ENCODE measurements at regions not wholly inside any gene's neighbourhood (a gene's known extent, or its start where the extent isn't known, plus 50 kb on each side); places are given as distances from the start of the nearest gene placed in this dataset.
"Not testable (repeated sequence)": the region's sequence is repeated elsewhere in the genome, so short reads cannot be mapped to it uniquely, and the experiment has no call there.

DNA sequence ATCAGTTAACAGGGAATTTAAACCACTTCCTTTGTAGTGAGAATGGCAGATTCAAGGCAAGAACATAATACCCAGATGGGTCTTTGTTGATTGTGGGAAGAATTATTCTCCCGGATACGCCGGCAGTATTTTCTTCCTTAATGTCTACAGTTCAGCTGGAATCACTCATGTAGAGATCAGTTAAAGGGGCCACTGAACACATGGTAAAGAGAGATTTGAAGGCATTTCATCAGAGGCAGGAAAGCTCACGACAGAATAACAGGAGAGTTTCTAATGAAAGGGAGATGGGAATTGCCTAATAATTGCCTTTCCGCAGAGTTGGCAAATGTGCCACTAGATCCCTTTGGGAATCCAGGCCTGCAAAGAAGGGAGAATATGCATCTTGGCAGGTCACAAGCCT is 327.7 kb upstream of the ZNF804A start:
- no peak for DNase-seq

DNA sequence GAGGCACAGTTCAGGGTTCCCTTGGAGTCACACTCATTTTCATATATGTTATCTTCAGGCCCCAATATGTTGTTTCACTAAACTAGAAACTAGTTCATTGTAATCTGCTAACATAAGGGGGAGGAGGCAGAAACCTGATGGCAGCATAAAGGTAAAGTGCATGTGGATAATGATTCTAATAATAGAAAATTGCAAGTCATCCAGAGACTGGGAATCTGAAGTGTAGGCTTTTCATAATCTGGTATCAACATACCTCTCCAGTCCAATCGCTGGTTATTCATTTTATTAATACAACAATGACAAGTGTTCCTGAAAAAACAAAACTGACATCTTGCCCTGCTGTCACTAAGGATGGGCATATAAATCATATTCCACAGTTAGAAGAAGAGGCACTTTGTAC is 326.3 kb upstream of the ZNF804A start:
- DNase-seq: no peak

DNA sequence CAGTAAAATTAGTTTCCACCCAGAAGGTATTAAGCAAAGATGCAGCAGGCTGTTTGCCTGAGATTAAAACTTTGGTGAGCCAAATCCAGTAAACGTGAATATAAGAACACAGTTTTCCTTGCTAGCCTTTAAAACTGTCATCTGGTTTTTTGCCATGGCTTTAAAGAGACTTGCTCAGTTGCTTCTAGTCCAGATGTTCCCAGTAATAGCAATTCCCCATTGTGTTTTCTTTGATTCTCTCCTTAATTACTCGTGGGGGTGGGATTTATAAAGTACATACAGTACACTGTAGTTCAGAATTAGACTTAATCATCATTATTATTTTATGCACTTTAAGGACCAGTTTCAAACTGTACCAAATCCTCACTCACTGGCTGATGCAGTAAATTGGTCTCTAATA is 303.5 kb upstream of the ZNF804A start:
- no peak for DNase-seq

DNA sequence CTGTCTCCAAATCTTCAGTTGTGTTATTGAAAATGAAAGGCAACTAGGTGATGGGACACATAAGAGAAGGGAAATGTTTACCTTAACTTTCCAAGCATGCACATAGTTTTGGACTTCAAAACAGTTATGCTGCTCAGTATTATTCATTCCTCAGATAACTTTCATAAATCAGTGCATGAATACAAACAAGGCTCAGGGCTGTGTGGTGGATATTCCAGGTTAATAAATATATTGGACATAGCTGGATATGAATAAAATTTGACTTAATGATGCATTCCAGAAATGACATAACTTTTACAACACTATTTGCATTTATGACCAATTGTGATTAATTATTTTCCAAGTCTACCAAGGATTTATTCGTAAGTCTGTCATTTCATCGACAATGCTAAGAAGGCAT is 301.2 kb upstream of the ZNF804A start:
- no peak for DNase-seq

DNA sequence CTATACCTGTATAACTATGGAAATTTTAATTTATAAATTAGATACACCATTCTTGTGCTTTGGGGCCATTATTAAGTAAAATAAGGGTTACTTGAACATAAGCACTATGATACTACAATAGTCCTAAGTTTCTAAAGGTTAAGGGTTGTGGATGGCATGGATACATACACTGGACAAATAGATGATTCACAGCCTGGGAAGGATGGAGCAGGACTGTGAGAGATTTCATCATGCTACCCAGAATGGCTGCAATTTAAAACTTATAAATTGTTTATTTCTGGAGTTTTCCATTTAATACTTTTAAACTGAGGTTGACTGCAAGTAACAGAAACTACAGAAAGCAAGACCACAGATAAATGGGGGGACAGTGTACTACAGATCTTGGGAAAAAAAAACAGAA is 295.8 kb upstream of the ZNF804A start:
- DNase-seq: no peak

DNA sequence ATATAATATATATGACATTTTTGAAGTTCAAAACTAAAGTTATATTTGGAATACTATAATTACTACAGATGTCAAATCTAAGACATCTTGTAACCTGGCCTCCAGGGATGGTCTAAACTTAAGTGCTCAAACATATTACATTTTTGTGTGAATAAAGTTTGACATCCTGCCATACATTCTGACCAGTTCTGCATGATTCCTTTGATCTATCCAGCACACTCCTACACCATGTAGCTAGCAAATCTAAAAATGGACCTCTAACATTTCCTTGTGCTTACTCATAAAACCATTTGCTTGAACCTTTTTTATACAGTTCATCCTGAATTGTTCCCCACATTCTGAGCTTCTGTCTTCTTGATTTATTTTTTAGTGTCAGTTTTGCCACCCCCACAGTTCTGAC is 294.3 kb upstream of the ZNF804A start:
- DNase-seq: no peak

DNA sequence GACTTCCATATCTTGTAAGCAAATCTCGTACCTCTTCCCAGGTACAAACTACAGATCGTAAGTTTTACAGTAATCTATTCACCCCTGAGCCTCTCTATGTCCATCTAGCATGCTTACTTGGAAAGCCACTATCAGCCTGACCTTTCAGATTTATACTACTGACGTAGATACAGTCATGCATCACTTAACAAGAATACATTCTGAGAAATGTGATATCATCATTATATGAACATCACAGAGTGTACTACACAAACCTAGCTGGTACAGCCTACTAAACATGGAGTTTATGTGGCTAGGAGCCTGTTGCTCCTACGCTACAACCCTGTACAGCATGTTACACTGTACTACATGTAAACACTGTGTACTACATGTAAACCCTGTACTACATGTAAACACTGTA is 293.2 kb upstream of the ZNF804A start:
- DNase-seq: peak in 1 of 2 experiments; percentile 6

DNA sequence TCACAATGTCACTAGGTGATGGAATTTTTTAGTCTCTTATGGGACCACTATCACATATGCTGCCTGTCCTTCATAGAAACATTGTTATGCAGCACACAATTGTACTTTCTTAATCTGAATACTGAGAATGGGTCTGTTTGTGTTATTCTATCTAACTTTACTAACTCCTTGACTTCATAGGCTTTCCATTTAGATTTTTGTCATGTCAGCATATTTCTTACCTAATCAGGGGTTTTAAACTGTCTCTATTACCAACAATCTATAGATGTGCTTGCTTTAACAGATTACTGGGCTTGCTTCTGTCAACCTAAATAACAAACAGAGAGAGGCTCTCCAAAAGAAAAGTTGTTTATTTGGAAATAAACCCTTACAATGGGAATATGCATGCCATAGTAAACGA is 289.6 kb upstream of the ZNF804A start:
- DNase-seq: no peak

DNA sequence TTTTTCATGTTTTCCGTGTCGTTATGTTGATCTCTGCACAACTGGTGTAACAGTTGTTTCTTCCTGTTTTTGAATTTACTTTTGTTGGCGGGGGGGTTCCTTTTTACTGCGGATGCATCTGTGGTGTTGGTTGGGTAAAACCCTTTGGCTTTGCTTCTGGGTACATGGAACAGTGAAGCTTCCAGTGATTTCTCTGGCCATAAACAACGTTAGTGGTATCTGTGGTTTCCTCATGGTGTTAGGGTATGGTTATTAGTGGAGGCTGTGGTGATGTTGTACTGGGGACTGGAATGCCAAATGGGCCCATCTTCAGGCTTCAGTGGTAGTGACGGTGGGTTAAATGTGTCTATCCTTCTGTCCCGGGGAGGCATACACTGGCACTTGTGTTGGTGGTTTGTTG is 285.4 kb upstream of the ZNF804A start:
- DNase-seq: no peak

DNA sequence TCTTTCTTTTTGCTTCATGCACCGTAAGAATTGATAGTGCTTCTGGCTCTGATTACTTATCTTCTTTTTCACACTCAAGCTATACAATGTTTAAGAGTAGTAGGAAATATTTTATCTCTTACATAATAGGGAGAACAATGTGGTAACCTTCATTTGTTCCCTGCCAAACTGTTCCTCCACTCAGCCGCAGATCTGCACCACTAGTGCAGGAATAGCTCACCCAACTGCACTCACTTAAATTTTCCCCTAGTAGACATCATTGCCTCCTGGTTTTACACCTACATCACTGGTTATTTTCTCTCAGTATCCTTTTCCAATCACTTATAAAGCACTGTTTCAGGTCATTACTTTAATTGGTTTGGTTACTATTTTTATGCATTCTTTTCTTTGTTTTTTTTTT is 283.5 kb upstream of the ZNF804A start:
- no peak for DNase-seq

DNA sequence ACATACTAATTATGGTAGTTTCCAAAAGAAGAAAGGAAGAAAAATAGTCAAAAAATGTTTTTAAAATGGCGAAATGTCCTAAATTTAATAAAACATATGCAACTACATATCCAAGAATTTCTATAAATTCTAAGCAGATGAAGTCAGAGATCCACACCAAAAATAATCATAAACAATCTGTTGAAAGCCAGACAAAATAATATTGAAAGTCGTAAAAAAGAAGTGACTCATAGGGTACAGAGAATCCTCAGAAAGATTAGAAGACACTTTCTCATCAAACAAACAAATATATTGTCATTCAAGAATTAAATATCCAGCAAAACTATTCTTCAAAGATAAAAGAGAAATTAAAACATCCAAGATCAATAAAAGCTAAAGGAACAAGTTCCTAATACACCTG is 281.4 kb upstream of the ZNF804A start:
- DNase-seq: no peak

DNA sequence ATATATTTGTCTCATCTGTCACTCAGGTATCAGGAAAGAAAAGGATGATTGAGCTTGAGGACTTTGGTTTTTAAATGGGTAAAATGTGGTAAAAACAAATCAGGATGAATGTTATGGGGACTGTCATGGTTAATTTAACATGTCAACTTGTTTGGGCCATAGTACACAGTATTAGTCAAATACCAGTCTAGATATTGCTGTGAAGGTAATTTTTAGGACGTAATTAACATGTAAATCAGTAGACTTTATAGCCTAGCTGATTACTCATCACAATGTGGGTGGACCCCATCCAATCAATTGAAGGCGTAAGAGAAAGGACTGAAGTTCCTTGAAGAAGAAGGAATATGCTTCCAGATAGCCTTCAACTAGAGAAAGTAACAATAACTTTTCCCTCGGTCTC is 275.7 kb upstream of the ZNF804A start:
- peak; percentile 20 to 27 for DNase-seq

DNA sequence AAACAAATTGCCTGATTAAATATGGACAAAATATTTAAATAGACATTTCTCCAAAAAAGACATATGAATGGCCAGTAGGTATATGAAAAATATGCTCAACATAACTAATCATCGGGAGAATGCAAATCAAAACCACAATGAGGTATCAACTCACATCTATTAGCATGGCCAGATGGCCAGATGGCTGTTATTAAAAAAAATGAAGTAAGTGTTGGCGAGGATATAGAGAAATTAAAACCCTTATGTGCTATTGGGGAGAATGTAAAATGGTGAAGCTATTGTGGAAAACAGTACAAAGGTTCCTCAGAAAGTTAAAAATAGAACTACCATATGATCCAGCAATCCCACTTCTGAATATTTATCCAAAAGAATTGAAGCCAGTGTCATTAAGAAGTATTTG is 272.3 kb upstream of the ZNF804A start:
- DNase-seq: peak; percentile 65 to 76

DNA sequence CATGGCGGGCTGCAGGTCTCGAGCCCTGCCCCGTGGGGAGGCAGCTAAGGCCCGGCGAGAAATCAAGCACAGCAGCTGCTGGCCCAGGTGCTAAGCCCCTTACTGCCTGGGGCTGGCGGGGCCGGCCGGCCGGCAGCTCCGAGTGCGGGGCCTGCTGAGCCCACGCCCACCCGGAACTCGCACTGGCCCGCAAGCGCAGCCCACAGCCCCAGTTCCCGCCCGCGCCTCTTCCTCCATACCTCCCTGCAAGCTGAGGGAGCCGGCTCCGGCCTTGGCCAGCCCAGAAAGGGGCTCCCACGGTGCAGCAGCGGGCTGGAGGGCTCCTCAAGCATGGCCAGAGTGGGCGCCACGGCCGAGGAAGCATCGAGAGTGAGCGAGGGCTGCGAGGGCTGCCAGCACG is 270.5 kb upstream of the ZNF804A start:
- not testable (repeated sequence) for DNase-seq

DNA sequence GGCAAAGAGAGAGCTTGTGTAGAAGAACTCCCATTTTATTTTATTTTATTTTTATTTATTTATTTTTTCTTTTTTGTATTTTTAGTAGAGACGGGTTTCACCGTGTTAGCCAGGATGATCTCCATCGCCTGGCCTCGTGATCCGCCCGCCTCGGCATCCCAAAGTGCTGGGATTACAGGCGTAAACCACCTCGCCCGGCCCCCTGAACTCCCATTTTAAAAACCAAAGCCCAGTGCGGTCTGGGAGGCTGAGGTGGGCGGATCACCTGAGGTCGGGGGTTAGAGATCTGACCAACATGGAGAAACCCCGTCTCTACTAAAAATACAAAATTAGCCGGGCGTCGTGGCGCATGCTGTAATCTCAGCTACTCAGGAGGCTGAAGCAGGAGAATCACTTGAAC is 267.8 kb upstream of the ZNF804A start:
- DNase-seq: not testable (repeated sequence)

DNA sequence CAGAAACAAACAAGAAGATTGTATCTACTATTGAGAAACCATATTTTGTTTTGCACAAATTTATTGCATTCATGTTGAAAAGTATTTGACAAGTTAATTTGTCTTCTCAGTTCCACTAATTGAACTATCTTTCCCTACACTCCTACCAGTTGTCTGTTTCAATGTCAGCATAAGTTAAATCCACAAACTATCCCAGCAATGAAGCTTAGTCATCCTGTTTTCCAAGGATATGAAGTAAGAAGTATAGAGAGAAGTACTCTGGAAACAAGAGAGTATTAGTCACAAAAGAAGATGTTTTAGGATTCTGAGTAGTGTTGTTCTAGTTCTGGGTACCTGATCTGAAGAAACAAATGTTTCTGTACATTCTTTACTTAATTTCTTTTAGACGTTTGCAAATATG is 261.6 kb upstream of the ZNF804A start:
- no peak for DNase-seq

DNA sequence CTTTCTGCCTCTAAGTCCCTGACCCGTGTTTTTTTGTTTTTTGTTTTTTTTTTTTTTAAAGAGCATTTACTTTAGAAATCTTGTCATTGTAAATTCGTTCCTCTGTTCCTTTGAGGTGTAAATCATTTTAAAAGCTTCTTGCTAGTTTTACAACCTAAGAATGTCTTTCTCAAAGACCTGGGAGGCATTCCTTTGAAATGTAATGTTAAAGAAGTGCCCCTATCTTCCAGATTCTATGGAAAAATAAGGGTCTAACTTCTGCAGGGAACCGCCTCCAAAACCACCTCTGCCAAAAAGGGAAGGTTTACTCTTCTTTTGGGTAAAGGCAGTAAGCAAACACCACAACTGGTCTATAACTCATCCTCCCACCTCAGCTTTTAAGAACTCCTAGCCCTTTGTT is 259.6 kb upstream of the ZNF804A start:
- DNase-seq: no peak

DNA sequence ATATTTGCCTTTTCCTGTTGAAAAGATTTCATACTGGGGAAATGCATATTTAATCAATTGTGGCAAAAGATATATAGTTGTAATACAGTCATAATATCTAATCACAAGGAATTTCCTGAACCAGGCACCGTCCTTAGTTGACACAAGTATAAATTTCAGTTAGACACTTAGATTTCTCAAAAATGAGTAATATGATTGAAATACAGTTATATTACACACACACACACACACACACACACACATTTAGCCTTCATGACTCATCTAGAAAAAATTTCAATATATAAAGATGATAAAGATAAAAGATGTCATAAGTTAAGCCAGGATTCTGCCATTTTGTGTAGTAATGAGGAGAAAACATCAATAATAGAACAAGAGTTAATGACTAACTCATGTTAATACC is 258.4 kb upstream of the ZNF804A start:
- DNase-seq: no peak

DNA sequence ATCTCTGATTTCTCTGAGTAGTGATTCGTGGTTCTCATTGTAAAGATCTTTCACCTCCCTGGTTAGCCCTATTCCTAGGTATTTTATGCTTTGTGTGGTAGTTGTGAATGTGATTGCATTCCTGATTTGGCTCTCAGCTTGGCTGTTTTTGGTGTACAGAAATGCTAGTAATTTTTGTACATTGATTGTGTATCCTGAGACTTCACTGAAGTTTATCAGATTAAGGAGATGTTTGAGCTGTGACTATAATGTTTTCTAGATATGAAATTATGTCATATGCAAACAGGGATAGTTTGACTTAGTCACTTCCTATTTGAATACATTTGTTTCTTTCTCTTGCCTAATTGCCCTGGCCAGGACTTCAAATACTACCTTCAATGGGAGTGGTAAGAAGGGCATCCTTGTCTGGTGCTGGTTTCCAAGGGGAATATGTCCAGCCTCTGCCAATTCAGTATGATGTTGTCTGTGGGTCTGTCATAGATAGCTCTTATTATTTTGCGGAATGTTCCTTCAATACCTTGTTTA is 251.9 kb upstream of the ZNF804A start:
- peak in 1 of 2 experiments; percentile 32 for DNase-seq

DNA sequence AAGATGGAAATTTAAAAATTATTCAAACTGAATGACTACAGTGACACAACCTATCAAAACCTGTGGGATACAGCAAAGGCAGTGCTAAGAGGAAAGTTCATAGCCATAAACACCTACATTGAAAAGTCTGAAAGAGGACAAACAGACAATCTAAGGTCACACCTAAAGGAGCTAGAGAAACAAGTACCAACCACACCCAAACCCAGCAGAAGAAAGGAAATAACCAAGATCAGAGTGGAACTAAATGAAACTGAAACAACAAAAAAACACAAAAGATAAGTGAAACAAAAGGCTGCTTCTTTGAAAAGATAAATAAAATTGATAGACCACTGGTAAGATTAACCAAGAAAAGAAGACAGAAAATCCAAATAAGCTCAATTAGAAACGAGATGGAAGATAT is 247.2 kb upstream of the ZNF804A start:
- no peak for DNase-seq

DNA sequence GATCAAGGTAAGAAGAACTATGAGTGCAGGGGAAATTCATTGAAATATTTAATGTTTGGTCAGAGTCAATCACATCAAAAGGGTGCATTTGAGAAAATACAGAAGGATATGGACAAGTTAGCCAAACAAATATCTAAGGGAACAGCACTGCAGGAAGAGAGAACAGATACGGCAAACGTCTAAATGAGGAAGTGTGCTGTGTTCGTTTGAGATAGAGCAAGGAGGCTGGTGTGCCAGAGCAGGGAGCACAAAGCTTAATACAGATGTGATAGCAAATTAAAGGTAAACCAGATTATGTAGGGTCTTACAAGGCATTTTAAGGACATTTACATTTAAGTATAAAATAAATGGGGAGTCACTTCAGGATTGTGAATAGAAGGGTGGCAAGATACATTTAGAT is 241.3 kb upstream of the ZNF804A start:
- no peak for DNase-seq

DNA sequence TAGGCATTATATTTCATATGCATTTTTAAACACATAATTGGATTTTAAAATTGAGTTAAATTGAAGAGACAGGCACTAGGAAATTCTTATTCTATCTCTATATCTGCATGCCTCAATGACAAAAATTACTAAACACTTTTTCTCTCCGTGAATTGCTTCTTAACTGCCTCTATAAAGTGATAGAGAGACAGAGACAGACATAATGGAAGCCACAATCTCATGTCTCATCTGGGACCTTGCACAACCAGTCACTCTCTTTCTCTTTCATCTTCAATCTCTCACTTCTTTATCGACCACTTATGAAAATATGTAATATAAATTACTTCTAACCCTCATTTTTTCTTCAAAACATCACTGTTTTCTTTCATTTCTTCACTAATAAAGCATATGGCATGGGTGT is 238.9 kb upstream of the ZNF804A start:
- no peak for DNase-seq

DNA sequence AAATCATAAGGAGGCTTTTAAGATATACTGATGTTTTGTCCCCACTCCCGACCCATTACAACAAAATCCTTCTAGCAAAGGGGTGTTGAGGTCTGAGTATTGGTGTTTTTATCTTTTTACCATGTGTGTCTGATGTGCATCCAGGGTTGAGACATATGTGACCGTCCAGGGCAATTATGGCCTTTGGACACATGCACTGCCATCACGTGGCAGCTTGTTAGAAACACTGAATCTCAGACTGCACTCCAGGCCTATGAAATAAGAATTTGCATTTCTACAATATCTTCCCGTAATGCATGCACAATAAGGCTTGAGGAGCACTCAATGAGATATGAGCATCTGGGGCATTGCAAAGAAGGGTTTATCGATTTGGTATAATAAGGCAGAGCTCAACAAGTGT is 235.1 kb upstream of the ZNF804A start:
- DNase-seq: peak; percentile 17 to 54

DNA sequence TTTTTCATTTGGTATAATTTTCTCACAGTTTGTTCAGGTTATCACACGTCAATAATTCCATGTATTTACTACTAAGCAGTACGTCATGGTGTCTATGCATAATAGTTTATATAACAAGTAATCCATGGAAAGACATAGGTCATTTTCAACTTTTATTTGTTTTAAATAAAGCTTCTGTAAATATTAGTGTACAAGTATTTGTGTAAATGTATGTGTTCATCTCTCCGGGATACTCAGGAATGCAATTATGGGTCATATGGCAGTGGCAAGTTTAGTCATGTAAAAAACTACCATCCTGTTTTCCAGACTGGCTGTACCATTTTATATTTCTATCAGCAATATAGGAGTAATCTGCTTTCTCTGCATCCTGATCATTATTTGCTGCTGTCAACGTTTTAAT is 231.1 kb upstream of the ZNF804A start:
- DNase-seq: no peak

DNA sequence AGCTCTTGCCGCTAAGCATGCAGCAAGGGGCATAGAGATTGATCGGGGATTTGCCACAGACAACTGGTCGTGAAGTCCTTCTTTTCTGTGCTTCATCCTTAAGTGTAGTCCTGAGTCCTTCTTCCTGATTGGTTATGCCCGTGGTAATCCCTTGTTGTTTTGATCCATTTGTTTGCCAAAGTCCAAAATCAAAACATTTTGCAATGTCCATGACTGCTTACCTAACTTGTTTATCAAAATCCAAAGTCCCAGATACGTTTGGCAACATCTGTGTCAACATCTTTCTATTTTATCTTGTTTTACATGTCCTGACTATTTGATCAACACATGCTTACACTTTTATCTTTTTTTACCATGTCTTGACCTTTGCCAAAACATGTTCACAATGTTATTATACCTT is 229.0 kb upstream of the ZNF804A start:
- no peak for DNase-seq

DNA sequence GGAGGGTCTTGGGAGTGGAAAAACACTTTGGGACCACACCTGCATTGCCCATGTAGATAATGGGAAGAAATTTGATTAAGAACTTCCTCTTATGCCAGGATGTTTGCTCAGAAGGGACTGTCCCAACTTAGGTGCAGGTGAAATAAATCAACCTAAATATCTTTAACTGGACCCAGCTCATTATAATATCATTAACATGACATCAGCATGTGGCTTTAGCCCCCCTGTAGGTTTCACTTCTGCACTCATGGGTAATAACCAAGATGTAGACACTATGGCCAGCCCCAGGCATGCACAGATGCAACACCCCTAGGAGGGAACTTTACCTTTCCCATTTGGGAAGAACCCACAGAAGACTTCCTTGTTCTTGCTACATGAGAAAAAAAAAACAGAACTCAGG is 227.4 kb upstream of the ZNF804A start:
- no peak for DNase-seq

Data from NCI-H526 (cell line).